CD4-positive, alpha-beta T cell (primary cell): ENCODE measurements at regions not wholly inside any gene's neighbourhood (a gene's known extent, or its start where the extent isn't known, plus 50 kb on each side); places are given as distances from the start of the nearest gene placed in this dataset.

Source experiments
- ATAC-seq: fragments of 200-7000 bp; cut with Tn5 transposase; one replicate; pipeline ENCODE4 v1.10.0; 2022; ENCODE audit warnings: mild to moderate bottlenecking; ENCODE audit not compliant: poor library complexity
- CTCF ChIA-PET: fragments of 350-600 bp; sonication (Branson Sonifier 250); formaldehyde crosslinking; loops from one replicate; lab custom pipeline; 2021; ENCODE audit warnings: antibody characterized with exemption, inconsistent platforms; lab: Charles Lee
- POLR2A ChIA-PET: fragments of 350-600 bp; sonication (Branson Sonifier 250); formaldehyde crosslinking; loops from one replicate; lab custom pipeline; 2021; ENCODE audit warnings: antibody characterized with exemption, inconsistent platforms; lab: Charles Lee
- DNase-seq, 14 experiments: peaks; one replicate each; pipeline ENCODE4 v3.0.0-alpha.2; 2013 to 2020; ENCODE audit warnings: mixed read lengths in 2 of 14
- H3K27ac ChIP-seq, 2 donors: one replicate each; pipeline versions ENCODE4 v1.5.1 to v1.7.0; 2013; ENCODE audit warnings: low read length in 2 of 2, low read depth in 1 of 2, mild to moderate bottlenecking in 1 of 2
- H3K27me3 ChIP-seq, 2 experiments: 1 replicate in 1 of 2; 2 replicates in 1 of 2; pipeline versions ENCODE4 v1.6.1 to v1.7.0; 2013; ENCODE audit warnings: low read length in 2 of 2, control low read depth in 1 of 2, mild to moderate bottlenecking in 1 of 2, moderate library complexity in 1 of 2; ENCODE audit not compliant: insufficient read depth in 2 of 2, control insufficient read depth in 1 of 2
- H3K36me3 ChIP-seq: one replicate; pipeline ENCODE4 v1.6.1; 2013; ENCODE audit warnings: low read length, control low read depth; ENCODE audit not compliant: insufficient read depth
- H3K4me1 ChIP-seq: one replicate; pipeline ENCODE4 v1.6.1; 2013; ENCODE audit warnings: low read length, control low read depth; ENCODE audit not compliant: insufficient read depth
- H3K4me3 ChIP-seq: one replicate; pipeline ENCODE4 v1.5.1; 2013; ENCODE audit warnings: mild to moderate bottlenecking, low read length, moderate library complexity
- H3K9me3 ChIP-seq, 2 experiments: 1 replicate in 1 of 2; 2 replicates in 1 of 2; pipeline versions ENCODE4 v1.6.1 to v1.7.0; 2013; ENCODE audit warnings: low read length in 2 of 2, mild to moderate bottlenecking in 2 of 2, control low read depth in 1 of 2, moderate library complexity in 1 of 2; ENCODE audit not compliant: control insufficient read depth in 1 of 2, insufficient read depth in 1 of 2
- H3K27ac Mint-ChIP-seq: one replicate; pipeline ENCODE4 v1.8.0; 2020; ENCODE audit warnings: mixed read lengths
- H3K27me3 Mint-ChIP-seq: one replicate; pipeline ENCODE4 v1.8.0; 2021; ENCODE audit warnings: mixed read lengths
- H3K36me3 Mint-ChIP-seq: one replicate; pipeline ENCODE4 v1.8.0; 2021; ENCODE audit warnings: low read depth, mixed read lengths
- H3K4me1 Mint-ChIP-seq: one replicate; pipeline ENCODE4 v1.8.0; 2021; ENCODE audit warnings: low read depth, mixed read lengths
- H3K4me3 Mint-ChIP-seq: one replicate; pipeline ENCODE4 v1.8.0; 2020; ENCODE audit warnings: mild to moderate bottlenecking, mixed read lengths
- H3K9me3 Mint-ChIP-seq: one replicate; pipeline ENCODE4 v1.8.0; 2020; ENCODE audit warnings: mixed read lengths
- CTCF ChIP-seq: fragments of 200-600 bp; IDR thresholded peaks from one replicate; pipeline ENCODE4 v1.8.0; 2022; ENCODE audit warnings: antibody characterized with exemption, mild to moderate bottlenecking
- intact Hi-C, 2 experiments: fragments of 100-400 bp; cut with DNase I in 1 of 2; cut with micrococcal nuclease in 1 of 2; formaldehyde crosslinking; loops; one replicate each; pipeline versions ENCODE4 v1.15.1 to v1.9.0; 2023 to 2025; cut with DNase I, micrococcal nuclease

GRCh38 chr1:55481634-55482033 is 266.5 kb upstream of the USP24 start:
- ChIA-PET POLR2A (no interaction called here), CTCF (no interaction called here)
- intact Hi-C loops: no loop called here
- Histone ChIP-seq H3K4me3 (no peak overlapping the region), H3K27ac (no peak overlapping the region), H3K9me3 (no peaks in the 10 kb centered on the region), H3K36me3 (no peaks in the 10 kb centered on the region), H3K27me3 (peaks cover 0 to under 1% of the 10 kb centered on the region in 2 experiments), H3K4me1 (no peaks in the 10 kb centered on the region)
- Mint-ChIP-seq H3K27ac (no peak overlapping the region), H3K4me3 (no peak overlapping the region), H3K27me3 (peaks cover 10% of the 10 kb centered on the region), H3K9me3 (no peaks in the 10 kb centered on the region), H3K4me1 (no peaks in the 10 kb centered on the region), H3K36me3 (no peaks in the 10 kb centered on the region)
- no peak for TF ChIP-seq CTCF
- ATAC-seq (no peak), DNase-seq (no peak)

GRCh38 chr1:55480029-55480795 is 265.0 kb upstream of the USP24 start:
- Histone ChIP-seq H3K27me3 (peaks cover 5 to 6% of the 10 kb centered on the region in 2 experiments), H3K9me3 (no peaks in the 10 kb centered on the region), H3K4me3 (no peak overlapping the region), H3K27ac (no peak overlapping the region), H3K4me1 (no peaks in the 10 kb centered on the region), H3K36me3 (no peaks in the 10 kb centered on the region)
- DNase-seq (no peak), ATAC-seq (no peak)
- Mint-ChIP-seq H3K27me3 (peaks cover 12% of the 10 kb centered on the region), H3K4me3 (no peak overlapping the region), H3K4me1 (no peaks in the 10 kb centered on the region), H3K9me3 (no peaks in the 10 kb centered on the region), H3K27ac (no peak overlapping the region), H3K36me3 (no peaks in the 10 kb centered on the region)
- intact Hi-C loops: no loop called here
- ChIA-PET POLR2A (no interaction called here), CTCF (no interaction called here)
- no peak for TF ChIP-seq CTCF

- intact Hi-C loops: no loop called here
- no peaks in the 10 kb centered on the region for H3K36me3 Mint-ChIP-seq
- H3K27me3 Mint-ChIP-seq: peaks cover 16% of the 10 kb centered on the region
- H3K9me3 Mint-ChIP-seq: no peaks in the 10 kb centered on the region
- H3K27ac Mint-ChIP-seq: no peak overlapping the region
- H3K4me3 Mint-ChIP-seq: no peak overlapping the region
- TF ChIP-seq CTCF: no peak
- Histone ChIP-seq H3K36me3 (no peaks in the 10 kb centered on the region), H3K27me3 (peaks cover 5 to 7% of the 10 kb centered on the region in 2 experiments), H3K9me3 (no peaks in the 10 kb centered on the region), H3K4me3 (no peak overlapping the region), H3K27ac (no peak overlapping the region), H3K4me1 (no peaks in the 10 kb centered on the region)
- POLR2A ChIA-PET: no interaction called here
- CTCF ChIA-PET: no interaction called here
- ATAC-seq (no peak), DNase-seq (no peak)
- H3K4me1 Mint-ChIP-seq: no peaks in the 10 kb centered on the region
Measured at GRCh38 chr1:55478742-55479141, 263.6 kb upstream of the USP24 start.
